Stimulated activated naive CD8-positive, alpha-beta T cell treated with anti-CD3 and anti-CD28 coated beads, Interleukin-15, Interleukin-2, amounts not matched to agents 100 U/mL and 50 U/mL, for 24 hours (primary cell): ENCODE measurements at regions not wholly inside any gene's neighbourhood (a gene's known extent, or its start where the extent isn't known, plus 50 kb on each side); places are given as distances from the start of the nearest gene placed in this dataset.

Experiments used
- ATAC-seq: fragments of 150-1000 bp; cut with Tn5 transposase; one replicate; pipeline ENCODE4 v1.10.0; 2021
- DNase-seq: peaks from one replicate; pipeline ENCODE4 v3.0.0; 2021

DNA sequence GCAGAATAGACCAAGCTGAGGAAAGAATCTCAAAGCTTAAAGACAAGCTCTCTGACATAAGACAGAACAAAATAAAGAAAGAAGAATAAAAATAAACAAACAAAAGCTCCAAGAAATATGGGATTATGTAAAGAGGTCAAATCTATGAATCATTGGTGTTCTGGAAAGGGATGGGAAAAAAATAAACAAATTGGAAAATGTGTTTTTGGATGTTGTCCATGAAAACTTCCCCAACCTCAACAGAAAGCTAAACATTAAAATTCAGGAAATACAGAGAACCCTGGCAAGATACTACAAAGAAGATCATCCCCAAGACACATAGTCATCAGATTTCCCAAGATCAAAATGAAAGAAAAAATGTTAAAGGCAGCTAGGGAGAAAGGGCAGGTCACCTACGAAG is 662.0 kb upstream of the CDH18 start:
- ATAC-seq: no peak
- no peak for DNase-seq

- ATAC-seq: no peak
- DNase-seq: no peak
These were observed 661.0 kb upstream of the CDH18 start for GRCh38 chr5:20648981-20649380.

GRCh38 chr5:20636686-20637085 is 648.7 kb upstream of the CDH18 start:
- ATAC-seq: no peak
- DNase-seq: no peak

DNA sequence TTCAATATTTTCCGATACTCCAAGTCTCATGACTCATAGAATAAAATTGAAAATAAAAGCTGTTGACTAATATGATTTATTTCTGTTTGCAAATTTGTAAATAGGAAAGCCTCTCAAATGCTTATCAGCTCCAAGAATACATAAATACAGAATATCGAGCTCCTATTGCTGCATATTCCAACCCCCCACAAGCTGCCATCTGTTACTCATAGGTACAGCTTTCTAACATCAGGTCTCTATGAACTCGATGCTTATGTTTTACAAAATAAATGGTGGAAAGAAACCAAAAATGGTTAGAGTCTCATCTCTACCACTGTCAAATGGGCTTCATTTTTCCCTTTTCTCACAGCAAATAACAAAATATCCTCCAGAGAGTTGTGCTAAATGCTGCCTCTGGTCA is 631.6 kb upstream of the CDH18 start:
- DNase-seq (no peak), ATAC-seq (no peak)

- ATAC-seq (no peak), DNase-seq (no peak)
These were observed 630.3 kb upstream of the CDH18 start for GRCh38 chr5:20618340-20618739.

DNA sequence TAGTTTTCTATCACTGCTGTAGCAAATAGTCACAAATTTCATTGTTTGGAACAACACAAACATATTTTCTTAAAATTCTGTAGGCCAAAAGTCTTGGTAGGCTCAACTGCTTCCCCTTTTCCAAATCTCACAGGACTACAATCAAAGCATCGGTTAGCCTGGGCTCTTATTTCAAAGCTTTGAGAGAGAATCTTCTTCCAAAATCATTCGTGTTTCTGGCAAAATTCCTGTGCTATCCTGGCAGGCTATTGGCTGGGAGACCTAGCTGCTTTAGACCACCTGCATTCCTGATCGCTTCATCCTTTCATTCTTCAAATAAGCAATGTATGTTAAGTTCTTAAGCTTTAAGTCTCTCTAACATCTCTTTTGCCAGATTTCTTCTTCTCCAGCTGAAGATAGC is 629.8 kb upstream of the CDH18 start:
- ATAC-seq (no peak), DNase-seq (no peak)

GRCh38 chr5:20615888-20616563 is 628.0 kb upstream of the CDH18 start:
- DNase-seq (no peak), ATAC-seq (no peak)

GRCh38 chr5:20611620-20612019 is 623.6 kb upstream of the CDH18 start:
- DNase-seq (no peak), ATAC-seq (no peak)

- no peak for ATAC-seq
- no peak for DNase-seq
These were observed 622.7 kb upstream of the CDH18 start for GRCh38 chr5:20610681-20611080.

GRCh38 chr5:20609126-20609525 is 621.1 kb upstream of the CDH18 start:
- ATAC-seq (no peak), DNase-seq (no peak)

- DNase-seq: no peak
- no peak for ATAC-seq
These were observed 620.6 kb upstream of the CDH18 start for GRCh38 chr5:20608567-20608966.

- ATAC-seq: no peak
- DNase-seq: no peak
These were observed 617.9 kb upstream of the CDH18 start for GRCh38 chr5:20605732-20606525.

GRCh38 chr5:20604992-20605391 is 617.0 kb upstream of the CDH18 start:
- no peak for DNase-seq
- ATAC-seq: no peak

DNA sequence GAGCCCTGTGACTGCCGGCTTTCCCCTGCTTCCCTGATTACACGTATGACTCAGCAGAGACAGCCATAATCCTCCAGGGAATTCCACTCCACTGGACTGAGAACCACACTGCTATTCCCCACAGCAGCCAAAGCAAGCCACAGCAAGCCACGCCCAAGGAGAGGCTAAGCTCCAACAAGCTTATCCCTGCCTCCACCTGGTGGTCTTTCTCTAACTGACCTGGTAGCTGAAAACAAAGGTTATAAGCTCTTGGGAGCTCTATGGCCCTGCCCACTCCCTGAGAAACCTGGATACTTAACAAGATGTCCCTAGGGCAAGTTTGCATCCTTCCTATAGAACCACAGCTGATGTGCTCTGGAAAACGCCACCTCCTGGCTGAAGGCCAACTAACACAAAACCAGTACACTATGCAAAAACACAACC is 613.7 kb upstream of the CDH18 start:
- ATAC-seq: no peak
- DNase-seq: no peak

DNA sequence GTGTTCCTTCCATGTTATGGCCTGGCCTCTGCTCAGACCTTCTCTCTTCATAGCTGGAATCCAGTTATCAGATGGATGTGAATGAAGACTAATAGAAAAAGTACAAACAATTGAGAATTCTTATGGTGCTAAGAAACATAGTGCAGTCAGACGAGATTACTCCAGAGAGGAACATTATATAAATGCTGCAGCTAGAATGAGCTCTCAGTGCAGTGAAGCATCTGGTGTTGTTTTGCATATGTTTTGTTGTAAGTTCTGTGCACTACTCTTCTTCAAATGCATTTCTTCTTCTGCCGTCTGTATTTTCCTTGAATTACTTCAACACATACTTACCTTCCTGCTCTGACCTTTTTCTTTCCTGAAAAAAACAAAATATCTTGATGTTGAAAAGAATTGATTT is 602.4 kb upstream of the CDH18 start:
- no peak for ATAC-seq
- no peak for DNase-seq

DNA sequence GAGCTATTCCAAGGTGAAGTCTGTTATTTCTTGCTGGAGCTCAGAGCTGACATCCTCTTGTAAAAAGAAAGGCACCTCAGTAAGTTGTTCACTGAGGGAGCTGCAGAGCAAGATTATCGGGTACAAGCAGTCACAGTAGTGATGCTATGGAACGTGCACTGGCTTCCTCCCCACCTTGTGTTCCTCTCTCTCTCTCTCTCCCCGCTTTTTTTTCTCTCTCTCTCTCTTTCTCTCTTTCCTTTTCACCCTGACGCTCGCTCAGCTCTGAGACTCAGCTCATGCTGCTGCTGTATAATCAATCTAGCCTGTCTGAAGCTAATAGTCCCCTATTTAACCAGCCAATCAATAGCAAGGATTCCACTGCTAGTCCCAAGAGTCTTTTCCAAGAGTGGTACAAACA is 587.6 kb upstream of the CDH18 start:
- no peak for DNase-seq
- no peak for ATAC-seq

- no peak for ATAC-seq
- DNase-seq: no peak
These were observed 586.6 kb upstream of the CDH18 start for GRCh38 chr5:20574576-20574975.

GRCh38 chr5:20572614-20573013 is 584.6 kb upstream of the CDH18 start:
- no peak for DNase-seq
- ATAC-seq: no peak

DNA sequence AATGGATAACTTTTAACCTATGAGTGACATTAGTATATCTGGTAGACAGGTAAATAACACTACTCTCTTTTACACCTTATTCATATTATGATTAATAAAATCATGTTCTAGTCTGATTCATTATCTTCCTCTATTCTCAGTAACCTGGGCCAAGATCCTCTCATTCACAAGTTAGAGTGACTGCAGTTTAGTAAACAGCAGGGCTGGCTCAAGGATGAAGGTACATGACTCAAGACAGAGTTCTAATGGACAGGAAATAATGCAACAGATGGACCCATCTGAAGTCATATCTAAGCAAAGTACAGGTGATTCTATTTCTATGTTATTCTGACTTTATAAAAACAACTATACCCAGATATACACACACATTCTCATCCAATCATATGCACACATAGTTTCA is 582.5 kb upstream of the CDH18 start:
- no peak for ATAC-seq
- no peak for DNase-seq

DNA sequence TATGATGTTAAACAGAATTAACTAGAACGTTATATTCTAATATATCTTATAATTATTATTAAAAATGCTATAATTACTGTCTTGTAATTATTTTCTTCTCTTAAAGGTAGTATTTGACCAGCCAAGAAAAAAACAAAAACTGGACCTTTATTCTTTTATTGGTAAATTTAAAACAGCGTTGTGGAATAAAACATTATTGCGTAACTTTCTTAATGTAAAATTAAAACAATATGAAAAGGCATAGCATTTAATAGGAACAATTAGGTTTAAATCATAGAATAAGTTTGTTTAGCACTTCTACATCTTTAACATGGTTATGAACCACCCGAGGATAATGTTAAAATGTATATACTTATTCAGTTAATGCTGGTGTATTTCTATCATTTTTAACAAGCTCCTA is 574.5 kb upstream of the CDH18 start:
- DNase-seq: no peak
- ATAC-seq: no peak

GRCh38 chr5:20559845-20560244 is 571.8 kb upstream of the CDH18 start:
- no peak for ATAC-seq
- no peak for DNase-seq

DNA sequence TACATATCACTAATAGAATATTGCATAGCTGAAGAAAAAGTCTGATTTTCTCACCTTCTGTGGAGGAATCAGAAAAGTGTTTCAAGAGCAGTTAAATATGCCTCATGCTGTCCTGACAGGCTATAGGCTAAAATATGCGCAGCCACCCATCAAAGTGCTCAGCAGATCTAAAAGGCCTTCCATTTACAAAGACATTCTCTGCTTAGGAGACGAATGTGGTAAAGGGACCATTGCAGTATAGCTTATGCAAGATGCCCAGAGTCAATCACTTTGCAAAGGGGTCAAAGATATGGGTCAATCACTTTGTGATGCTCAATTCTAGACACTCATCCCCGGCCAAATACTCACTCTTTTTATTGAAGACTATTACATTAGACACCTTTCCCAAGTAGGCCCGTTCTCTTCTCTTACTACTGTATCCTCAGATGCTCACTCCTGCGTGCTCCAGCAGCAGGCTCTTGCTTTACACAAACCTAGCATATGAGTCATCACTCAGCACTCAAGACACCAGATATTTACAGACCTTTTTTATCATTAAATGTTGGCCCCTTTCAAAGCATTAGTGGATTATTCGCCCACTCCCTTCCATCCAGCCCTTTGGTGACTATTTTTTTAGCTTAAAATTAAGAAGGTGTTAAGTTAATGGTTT is 568.2 kb upstream of the CDH18 start:
- ATAC-seq (no peak), DNase-seq (no peak)

GRCh38 chr5:20555034-20555433 is 567.0 kb upstream of the CDH18 start:
- ATAC-seq (no peak), DNase-seq (no peak)

DNA sequence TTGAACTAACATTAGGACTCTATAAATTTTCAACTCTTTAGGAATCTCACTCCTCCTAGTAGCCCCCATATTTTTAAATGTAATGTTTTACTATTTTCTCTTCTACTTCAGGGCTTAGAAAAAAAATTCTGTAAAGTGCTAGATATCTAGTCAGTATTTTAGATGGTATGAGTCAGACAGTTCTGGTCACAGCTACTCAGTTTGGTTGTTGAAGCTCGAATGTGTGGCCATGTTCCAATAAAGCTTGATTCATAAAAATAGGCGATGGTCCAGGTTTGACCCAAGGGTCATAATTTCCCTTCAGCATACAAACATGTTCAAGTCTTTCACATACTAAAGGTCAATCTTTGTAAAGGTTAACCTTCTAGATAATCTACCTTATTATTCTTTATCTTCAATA is 566.0 kb upstream of the CDH18 start:
- ATAC-seq (no peak), DNase-seq (no peak)
